Stimulated activated effector memory CD8-positive, alpha-beta T cell treated with anti-CD3 and anti-CD28 coated beads, Interleukin-12 subunit alpha, Interleukin-12 subunit beta, amount 100 ng/mL, for 72 hours (primary cell): ENCODE measurements at regions not wholly inside any gene's neighbourhood (a gene's known extent, or its start where the extent isn't known, plus 50 kb on each side); places are given as distances from the start of the nearest gene placed in this dataset.
A peak's percentile ranks its signal among the peaks of the same experiment; 100 is the strongest.

Experiments
- ATAC-seq: fragments of 150-1000 bp; cut with Tn5 transposase; 2 replicates; pipeline ENCODE4 v1.10.0; 2021
- DNase-seq, 2 donors: peaks; one replicate each; pipeline ENCODE4 v3.0.0; 2021 to 2022; ENCODE audit warnings: low spot score in 2 of 2
- H3K27ac Mint-ChIP-seq: one replicate; pipeline ENCODE4 v1.8.0; 2022; ENCODE audit warnings: mild to moderate bottlenecking, mixed read lengths
- H3K36me3 Mint-ChIP-seq: one replicate; pipeline ENCODE4 v1.8.0; 2022; ENCODE audit warnings: mild to moderate bottlenecking, mixed read lengths
- H3K4me1 Mint-ChIP-seq: one replicate; pipeline ENCODE4 v1.8.0; 2022; ENCODE audit warnings: mixed read lengths
- H3K4me3 Mint-ChIP-seq: one replicate; pipeline ENCODE4 v1.8.0; 2022; ENCODE audit warnings: mild to moderate bottlenecking, mixed read lengths
- H3K9me3 Mint-ChIP-seq: one replicate; pipeline ENCODE4 v1.8.0; 2022; ENCODE audit warnings: mixed read lengths

DNA sequence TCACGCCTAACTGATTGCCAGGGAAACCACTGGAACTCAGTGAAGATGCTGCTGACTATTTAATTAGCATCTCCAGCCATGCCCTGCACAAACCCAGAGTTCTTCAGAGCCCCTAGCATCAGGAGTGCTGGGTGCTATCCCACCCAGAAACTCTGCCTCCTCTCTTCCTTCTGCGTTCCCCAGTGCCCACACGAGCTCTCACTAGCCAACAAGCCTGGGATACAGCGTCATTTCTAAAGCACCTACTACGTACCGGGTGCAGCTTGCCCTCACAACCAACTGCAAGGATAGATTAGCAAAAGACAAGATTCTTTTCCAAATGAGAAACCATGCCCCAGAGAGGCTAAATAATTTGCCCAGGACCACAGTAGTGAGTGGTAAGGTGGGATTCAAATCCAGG, 105.2 kb upstream of the FOXP4 start:
- peak overlapping the region; percentile 1 for H3K4me3 Mint-ChIP-seq
- H3K4me1 Mint-ChIP-seq: peaks cover 49% of the 10 kb centered on the region
- H3K27ac Mint-ChIP-seq: peak overlapping the region; percentile 79

GRCh38 chr6:41441598-41442351, 104.4 kb upstream of the FOXP4 start:
- Mint-ChIP-seq H3K27ac (peak overlapping the region; percentile 79), H3K36me3 (no peaks in the 10 kb centered on the region), H3K4me1 (peaks cover 49% of the 10 kb centered on the region), H3K4me3 (peak overlapping the region; percentile 1), H3K9me3 (no peaks in the 10 kb centered on the region)
- no peak for DNase-seq
- ATAC-seq: no peak

More for the DNA sequence above, 105.2 kb upstream of the FOXP4 start:
- H3K9me3 Mint-ChIP-seq: no peaks in the 10 kb centered on the region
- no peak for ATAC-seq
- no peak for DNase-seq
- H3K36me3 Mint-ChIP-seq: no peaks in the 10 kb centered on the region

DNA sequence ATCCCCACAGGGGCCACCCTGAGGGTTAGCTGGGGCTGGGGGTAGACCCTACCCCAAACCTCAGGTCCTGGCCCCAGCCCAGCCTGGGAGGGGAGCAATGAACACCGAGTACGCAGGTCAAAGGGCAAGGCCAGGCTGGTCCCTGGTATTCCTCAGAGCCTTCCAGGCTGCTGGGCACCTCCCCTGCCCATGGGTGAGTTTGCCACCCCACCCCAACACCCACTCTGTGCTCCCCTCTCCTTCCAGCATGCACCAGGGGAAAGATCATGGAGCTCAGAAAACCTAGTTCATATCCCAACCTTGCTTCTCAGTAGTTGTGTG, 103.9 kb upstream of the FOXP4 start:
- DNase-seq (no peak), ATAC-seq (no peak)
- Mint-ChIP-seq H3K4me1 (peaks cover 49% of the 10 kb centered on the region), H3K27ac (peak overlapping the region; percentile 59), H3K9me3 (no peaks in the 10 kb centered on the region), H3K4me3 (no peak overlapping the region), H3K36me3 (no peaks in the 10 kb centered on the region)

- ATAC-seq: no peak
Observed at GRCh38 chr6:41442800-41443501, 103.2 kb upstream of the FOXP4 start.

DNA sequence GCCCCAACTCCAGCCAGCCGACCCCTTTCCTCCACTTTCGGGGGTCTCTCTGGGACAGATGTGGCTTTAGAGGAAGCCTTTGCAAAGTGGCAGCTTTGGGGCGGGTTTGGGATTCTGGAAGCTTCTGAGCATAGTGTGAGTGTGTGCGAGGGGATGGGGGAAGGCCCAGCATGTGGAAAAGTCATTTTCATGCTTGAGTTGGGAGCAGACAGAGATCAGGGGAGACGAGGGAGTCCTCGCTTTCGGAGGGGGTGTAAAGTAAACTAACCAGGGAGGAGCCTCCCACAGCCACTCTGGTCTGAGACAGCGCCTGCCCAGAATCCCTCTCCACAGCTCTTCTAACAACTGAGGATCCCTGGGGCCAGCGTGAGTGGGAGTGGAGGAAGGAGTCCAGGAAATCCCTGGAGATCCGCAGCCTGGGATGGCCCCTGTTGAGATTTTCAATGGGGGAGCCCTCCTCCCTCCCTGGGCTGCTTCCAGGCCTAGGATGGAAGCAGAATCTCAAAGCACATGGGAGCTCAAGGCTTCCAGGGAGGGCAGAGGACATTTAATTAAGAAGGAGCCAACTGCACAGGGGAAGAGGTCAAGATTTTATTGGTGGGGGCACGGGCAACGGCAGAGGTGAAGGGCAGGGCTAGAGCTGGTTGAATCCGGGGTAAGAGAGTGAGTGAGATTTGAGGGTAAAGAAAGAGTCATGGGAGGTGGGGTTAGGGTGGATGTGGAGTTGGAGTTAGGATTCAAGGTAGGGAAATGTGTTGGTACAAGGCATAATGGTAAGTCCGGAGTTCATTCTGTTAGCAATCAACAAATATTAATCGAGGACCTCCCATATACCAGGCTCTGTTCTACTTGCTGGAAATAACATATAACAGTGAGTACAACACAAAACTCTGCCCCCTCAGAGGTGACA, 102.3 kb upstream of the FOXP4 start:
- no peaks in the 10 kb centered on the region for H3K36me3 Mint-ChIP-seq
- no peak overlapping the region for H3K4me3 Mint-ChIP-seq
- no peaks in the 10 kb centered on the region for H3K9me3 Mint-ChIP-seq
- ATAC-seq (no peak), DNase-seq (no peak)
- H3K27ac Mint-ChIP-seq: peak overlapping the region; percentile 1
- peaks cover 47% of the 10 kb centered on the region for H3K4me1 Mint-ChIP-seq

More at GRCh38 chr6:41442800-41443501, 103.2 kb upstream of the FOXP4 start:
- no peak overlapping the region for H3K4me3 Mint-ChIP-seq
- no peaks in the 10 kb centered on the region for H3K9me3 Mint-ChIP-seq
- H3K4me1 Mint-ChIP-seq: peaks cover 49% of the 10 kb centered on the region
- peak overlapping the region; percentile 59 for H3K27ac Mint-ChIP-seq
- no peaks in the 10 kb centered on the region for H3K36me3 Mint-ChIP-seq
- DNase-seq: no peak

DNA sequence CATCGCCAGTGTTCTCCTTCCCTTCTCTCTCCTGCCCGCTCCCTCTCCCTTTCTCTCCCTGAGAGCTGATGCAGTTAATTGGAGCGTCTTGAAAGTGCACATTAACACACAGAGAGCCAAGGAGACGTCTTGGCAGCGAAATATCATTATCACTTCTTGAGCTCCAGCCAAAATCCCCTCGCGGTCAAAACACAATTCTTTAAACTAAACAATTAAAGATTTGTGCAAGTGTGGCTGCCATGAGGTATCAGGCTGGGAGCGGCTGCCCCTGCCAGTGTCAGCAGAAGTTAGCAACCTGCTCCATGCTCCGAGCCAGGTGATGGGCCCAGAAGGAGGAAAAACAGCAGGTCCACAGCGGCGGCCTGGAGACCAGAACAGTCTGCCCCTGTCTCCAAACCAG, 100.9 kb upstream of the FOXP4 start:
- Mint-ChIP-seq H3K27ac (no peak overlapping the region), H3K36me3 (no peaks in the 10 kb centered on the region), H3K4me1 (peaks cover 41% of the 10 kb centered on the region), H3K9me3 (no peaks in the 10 kb centered on the region), H3K4me3 (no peak overlapping the region)
- no peak for DNase-seq
- no peak for ATAC-seq

- peaks cover 32% of the 10 kb centered on the region for H3K4me1 Mint-ChIP-seq
- no peaks in the 10 kb centered on the region for H3K9me3 Mint-ChIP-seq
- no peaks in the 10 kb centered on the region for H3K36me3 Mint-ChIP-seq
- H3K4me3 Mint-ChIP-seq: no peak overlapping the region
- H3K27ac Mint-ChIP-seq: no peak overlapping the region
- ATAC-seq (no peak), DNase-seq (no peak)
Observed at GRCh38 chr6:41446132-41446531, 100.0 kb upstream of the FOXP4 start.

- Mint-ChIP-seq H3K4me3 (no peak overlapping the region), H3K36me3 (no peaks in the 10 kb centered on the region), H3K4me1 (peaks cover 23% of the 10 kb centered on the region), H3K27ac (no peak overlapping the region), H3K9me3 (no peaks in the 10 kb centered on the region)
- DNase-seq: no peak
- no peak for ATAC-seq
Observed at GRCh38 chr6:41446907-41447545, 99.2 kb upstream of the FOXP4 start.

DNA sequence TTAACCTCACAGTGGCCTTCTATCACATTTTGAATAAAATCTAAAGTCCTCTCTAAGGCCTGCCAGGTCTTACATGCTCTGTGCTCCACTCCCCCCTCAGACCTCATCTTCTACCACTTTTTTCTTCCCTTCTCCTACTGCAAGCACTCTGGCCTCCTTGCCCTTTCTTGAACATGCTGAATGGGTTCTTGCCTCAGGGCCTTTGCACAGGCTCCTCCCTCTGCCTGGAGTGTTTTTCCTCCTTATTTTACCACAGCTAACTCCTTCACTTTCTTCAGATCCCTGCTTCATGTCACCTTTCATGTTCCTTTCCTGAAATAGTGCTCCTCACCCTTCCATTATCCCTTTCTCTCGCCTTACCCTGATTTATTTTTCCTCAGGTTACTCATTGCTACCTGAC, 97.9 kb upstream of the FOXP4 start:
- Mint-ChIP-seq H3K4me1 (peaks cover 15% of the 10 kb centered on the region), H3K36me3 (no peaks in the 10 kb centered on the region), H3K9me3 (no peaks in the 10 kb centered on the region), H3K27ac (no peak overlapping the region), H3K4me3 (no peak overlapping the region)
- DNase-seq: no peak
- no peak for ATAC-seq

GRCh38 chr6:41449399-41450245, 96.6 kb upstream of the FOXP4 start:
- no peak for DNase-seq
- no peak for ATAC-seq
- H3K27ac Mint-ChIP-seq: no peak overlapping the region
- no peaks in the 10 kb centered on the region for H3K36me3 Mint-ChIP-seq
- H3K4me3 Mint-ChIP-seq: no peak overlapping the region
- H3K9me3 Mint-ChIP-seq: no peaks in the 10 kb centered on the region
- H3K4me1 Mint-ChIP-seq: peaks cover 8% of the 10 kb centered on the region

GRCh38 chr6:41450581-41450980, 95.6 kb upstream of the FOXP4 start:
- Mint-ChIP-seq H3K36me3 (no peaks in the 10 kb centered on the region), H3K4me1 (peaks cover 8% of the 10 kb centered on the region), H3K27ac (no peak overlapping the region), H3K9me3 (no peaks in the 10 kb centered on the region), H3K4me3 (no peak overlapping the region)
- no peak for ATAC-seq
- no peak for DNase-seq

DNA sequence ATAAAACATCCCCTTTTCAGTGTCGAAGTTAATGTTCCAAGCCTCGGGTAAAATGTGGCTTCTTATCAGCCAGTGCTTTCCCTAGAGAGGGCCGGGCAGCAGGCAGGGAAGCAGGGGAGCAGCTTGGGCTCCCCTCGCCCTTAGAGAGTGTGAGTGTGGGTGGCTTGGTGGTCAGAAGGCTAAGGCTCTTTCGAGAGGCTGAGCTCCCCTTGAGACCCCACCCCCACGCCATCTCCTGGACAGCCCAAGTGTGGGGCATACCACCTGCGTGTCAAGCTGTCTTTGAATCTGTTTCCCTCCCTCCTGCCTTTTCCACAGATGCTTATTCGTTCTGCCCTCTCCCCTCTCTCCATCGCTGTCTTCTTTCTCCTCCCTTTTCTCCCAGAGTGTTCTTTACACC, 95.1 kb upstream of the FOXP4 start:
- Mint-ChIP-seq H3K4me3 (no peak overlapping the region), H3K27ac (no peak overlapping the region), H3K4me1 (peaks cover 9% of the 10 kb centered on the region), H3K36me3 (no peaks in the 10 kb centered on the region), H3K9me3 (no peaks in the 10 kb centered on the region)
- no peak for ATAC-seq
- DNase-seq: no peak

DNA sequence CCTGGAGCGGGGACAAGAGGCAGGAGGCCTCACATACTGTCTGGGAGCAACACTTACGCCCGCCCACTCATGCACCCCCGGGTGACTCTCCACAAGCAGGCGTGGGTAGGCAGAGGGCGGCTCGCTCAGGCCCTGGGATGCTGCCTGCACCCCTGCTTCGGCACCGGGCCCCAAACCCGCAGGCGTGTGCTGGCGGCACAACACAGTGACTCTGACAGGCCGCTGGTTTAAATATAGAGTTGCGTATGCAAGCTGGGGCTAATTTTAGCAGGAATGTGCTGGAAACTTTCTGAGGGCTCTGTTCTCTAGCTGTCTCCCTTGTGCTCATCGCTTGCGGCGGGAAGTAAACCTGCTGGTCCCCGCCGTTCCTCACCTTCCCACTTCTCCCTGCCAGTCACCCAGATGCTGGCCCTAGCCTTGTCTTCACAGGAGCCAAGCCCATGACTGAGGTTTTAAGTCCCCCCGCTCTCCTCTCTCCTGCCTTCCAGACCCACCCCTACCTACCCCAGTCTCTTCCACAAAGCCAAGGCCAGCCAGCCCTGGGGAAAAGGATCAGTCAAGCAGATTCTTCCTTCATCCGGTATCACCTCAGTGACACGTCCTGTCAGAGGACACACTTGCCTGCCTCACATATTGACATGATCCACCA, 94.5 kb upstream of the FOXP4 start:
- peaks cover 14% of the 10 kb centered on the region for H3K4me1 Mint-ChIP-seq
- no peak overlapping the region for H3K27ac Mint-ChIP-seq
- H3K4me3 Mint-ChIP-seq: no peak overlapping the region
- ATAC-seq (no peak), DNase-seq (no peak)
- H3K9me3 Mint-ChIP-seq: no peaks in the 10 kb centered on the region
- no peaks in the 10 kb centered on the region for H3K36me3 Mint-ChIP-seq

DNA sequence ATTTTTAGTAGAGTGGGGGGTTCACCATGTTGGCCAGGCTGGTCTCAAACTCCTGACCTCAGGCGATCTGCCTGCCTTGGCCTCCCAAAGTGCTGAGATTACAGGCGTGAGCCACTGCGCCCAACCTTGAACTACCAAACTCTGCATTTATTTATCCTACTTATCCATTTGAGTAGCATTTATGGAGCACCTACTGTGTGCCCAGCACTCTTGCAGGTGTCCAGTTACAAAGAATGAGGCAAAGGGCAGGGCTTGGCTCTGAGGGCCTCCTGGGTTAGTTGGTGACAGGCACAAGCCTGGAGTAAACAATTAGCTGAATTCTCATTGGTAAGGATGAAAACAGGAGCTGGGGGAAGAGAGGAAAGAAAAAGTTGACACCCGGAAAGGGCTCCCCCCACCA, 93.4 kb upstream of the FOXP4 start:
- peaks cover 14% of the 10 kb centered on the region for H3K4me1 Mint-ChIP-seq
- H3K9me3 Mint-ChIP-seq: no peaks in the 10 kb centered on the region
- no peak for DNase-seq
- H3K4me3 Mint-ChIP-seq: no peak overlapping the region
- no peaks in the 10 kb centered on the region for H3K36me3 Mint-ChIP-seq
- no peak for ATAC-seq
- H3K27ac Mint-ChIP-seq: no peak overlapping the region
